ENCODE measurements at regions not wholly inside any gene's neighbourhood (a gene's known extent, or its start where the extent isn't known, plus 50 kb on each side); places are given as distances from the start of the nearest gene placed in this dataset.
"Not testable (repeated sequence)": the region's sequence is repeated elsewhere in the genome, so short reads cannot be mapped to it uniquely, and the experiment has no call there.

GRCh38 chr7:68707958-68708357 is 890.3 kb upstream of the AUTS2 start:
- TF ChIP-seq ZNF274 (IDR thresholded peaks at IDR 0.05; ENCODE audit: low read depth, low read length) = no peak
- no peak overlapping the region for H3K4me3 ChIP-seq (ENCODE audit: low read length)

GRCh38 chr7:68712956-68713495 is 885.2 kb upstream of the AUTS2 start:
- no peak for TF ChIP-seq ZNF274 (IDR thresholded peaks at IDR 0.05; ENCODE audit: low read depth, low read length)
- H3K4me3 ChIP-seq (ENCODE audit: low read length) = no peak overlapping the region

- not testable (repeated sequence) for H3K4me3 ChIP-seq (ENCODE audit: low read length)
Observed at GRCh38 chr7:68714135-68714534, 884.1 kb upstream of the AUTS2 start.

GRCh38 chr7:68715907-68716306 is 882.4 kb upstream of the AUTS2 start:
- TF ChIP-seq ZNF274 (IDR thresholded peaks at IDR 0.05; ENCODE audit: low read depth, low read length) = no peak
- H3K4me3 ChIP-seq (ENCODE audit: low read length) = no peak overlapping the region

GRCh38 chr7:68717176-68717575 is 881.1 kb upstream of the AUTS2 start:
- no peak for TF ChIP-seq ZNF274 (IDR thresholded peaks at IDR 0.05; ENCODE audit: low read depth, low read length)
- no peak overlapping the region for H3K4me3 ChIP-seq (ENCODE audit: low read length)

- no peak overlapping the region for H3K4me3 ChIP-seq (ENCODE audit: low read length)
- no peak for TF ChIP-seq ZNF274 (IDR thresholded peaks at IDR 0.05; ENCODE audit: low read depth, low read length)
Observed at GRCh38 chr7:68718097-68718551, 880.2 kb upstream of the AUTS2 start.

GRCh38 chr7:68720697-68721096 is 877.6 kb upstream of the AUTS2 start:
- H3K4me3 ChIP-seq (ENCODE audit: low read length) = no peak overlapping the region
- no peak for TF ChIP-seq ZNF274 (IDR thresholded peaks at IDR 0.05; ENCODE audit: low read depth, low read length)

GRCh38 chr7:68722044-68722443 is 876.2 kb upstream of the AUTS2 start:
- H3K4me3 ChIP-seq (ENCODE audit: low read length) = no peak overlapping the region
- no peak for TF ChIP-seq ZNF274 (IDR thresholded peaks at IDR 0.05; ENCODE audit: low read depth, low read length)

- H3K4me3 ChIP-seq (ENCODE audit: low read length) = no peak overlapping the region
- TF ChIP-seq ZNF274 (IDR thresholded peaks at IDR 0.05; ENCODE audit: low read depth, low read length) = no peak
Observed at GRCh38 chr7:68724965-68725364, 873.3 kb upstream of the AUTS2 start.

- no peak overlapping the region for H3K4me3 ChIP-seq (ENCODE audit: low read length)
- TF ChIP-seq ZNF274 (IDR thresholded peaks at IDR 0.05; ENCODE audit: low read depth, low read length) = no peak
Observed at GRCh38 chr7:68725843-68726785, 872.2 kb upstream of the AUTS2 start.

- not testable (repeated sequence) for H3K4me3 ChIP-seq (ENCODE audit: low read length)
Observed at GRCh38 chr7:68728720-68729119, 869.6 kb upstream of the AUTS2 start.

- TF ChIP-seq ZNF274 (IDR thresholded peaks at IDR 0.05; ENCODE audit: low read depth, low read length) = no peak
- H3K4me3 ChIP-seq (ENCODE audit: low read length) = no peak overlapping the region
Observed at GRCh38 chr7:68729371-68729770, 868.9 kb upstream of the AUTS2 start.

GRCh38 chr7:68730194-68730593 is 868.1 kb upstream of the AUTS2 start:
- H3K4me3 ChIP-seq (ENCODE audit: low read length) = no peak overlapping the region
- TF ChIP-seq ZNF274 (IDR thresholded peaks at IDR 0.05; ENCODE audit: low read depth, low read length) = no peak

GRCh38 chr7:68730964-68731363 is 867.3 kb upstream of the AUTS2 start:
- no peak for TF ChIP-seq ZNF274 (IDR thresholded peaks at IDR 0.05; ENCODE audit: low read depth, low read length)
- H3K4me3 ChIP-seq (ENCODE audit: low read length) = no peak overlapping the region

Data from GM08714 (cell line).